IMR-90 (cell line): ENCODE measurements at regions not wholly inside any gene's neighbourhood (a gene's known extent, or its start where the extent isn't known, plus 50 kb on each side); places are given as distances from the start of the nearest gene placed in this dataset.

Experiments used
- ATAC-seq: fragments of 200-7000 bp; cut with Tn5 transposase; 2 replicates; pipeline ENCODE4 v1.9.1; 2020; ENCODE audit warnings: low read depth, mild to moderate bottlenecking, moderate library complexity
- BruUV-seq: library from RNA; stranded (reverse); fragments of 400-500 nt; replicated peaks from 2 replicates; lab custom pipeline; 2021; lab: Mats Ljungman, UMichigan
- CTCF ChIA-PET: fragments of 300-600 bp; formaldehyde crosslinking; extraction: SDS; loops from one replicate; lab custom pipeline; 2021; ENCODE audit warnings: antibody characterized with exemption; lab: Yijun Ruan, JAX
- POLR2A ChIA-PET: fragments of 300-600 bp; sonication (Branson Sonifier 250); formaldehyde crosslinking; loops from one replicate; lab custom pipeline; 2022; ENCODE audit warnings: antibody characterized with exemption; ENCODE audit not compliant: unreplicated experiment; lab: Charles Lee
- DNase-seq: peaks from one replicate; pipeline ENCODE4 v3.0.0; 2013
- H2AFZ ChIP-seq: replicated peaks from 2 replicates; pipeline ENCODE3; 2013; ENCODE audit warnings: low read length, mild to moderate bottlenecking; ENCODE audit not compliant: poor library complexity
- H2AK5ac ChIP-seq: 2 replicates; pipeline ENCODE4 v1.6.1; 2013; ENCODE audit warnings: low read depth, low read length, inconsistent platforms
- H2AK9ac ChIP-seq: replicated peaks from 2 replicates; pipeline ENCODE3; 2013; ENCODE audit warnings: mild to moderate bottlenecking, low read depth, low read length, moderate library complexity; ENCODE audit not compliant: poor library complexity
- H2BK120ac ChIP-seq: 2 replicates; pipeline ENCODE4 v1.6.1; 2013; ENCODE audit warnings: low read depth, low read length, inconsistent platforms
- H2BK15ac ChIP-seq: 3 replicates; pipeline ENCODE4 v1.6.1; 2013; ENCODE audit warnings: low read depth, low read length, inconsistent platforms
- H2BK20ac ChIP-seq: 2 replicates; pipeline ENCODE4 v1.6.1; 2013; ENCODE audit warnings: low read depth, mild to moderate bottlenecking, inconsistent platforms, low read length, moderate library complexity
- H2BK5ac ChIP-seq: 2 replicates; pipeline ENCODE4 v1.6.1; 2013; ENCODE audit warnings: mild to moderate bottlenecking, low read depth, low read length, inconsistent platforms; ENCODE audit not compliant: poor library complexity, severe bottlenecking
- H3K14ac ChIP-seq: replicated peaks from 2 replicates; pipeline ENCODE4 v1.6.1; 2013; ENCODE audit warnings: low read depth, low read length, inconsistent platforms
- H3K18ac ChIP-seq: 2 replicates; pipeline ENCODE4 v1.6.1; 2013; ENCODE audit warnings: low read depth, low read length, control low read depth
- H3K23ac ChIP-seq: 2 replicates; pipeline ENCODE4 v1.6.1; 2013; ENCODE audit warnings: low read depth, low read length, inconsistent platforms
- H3K27ac ChIP-seq: 2 replicates; pipeline ENCODE4 v1.5.1; 2013; ENCODE audit warnings: mild to moderate bottlenecking, control low read depth, low read length; ENCODE audit not compliant: insufficient read depth
- H3K27me3 ChIP-seq: 2 replicates; pipeline ENCODE4 v1.6.1; 2013; ENCODE audit warnings: low read length; ENCODE audit not compliant: control insufficient read depth, insufficient read depth
- H3K36me3 ChIP-seq: 2 replicates; pipeline ENCODE4 v1.6.1; 2013; ENCODE audit warnings: low read length, mixed read lengths; ENCODE audit not compliant: control insufficient read depth, insufficient read depth
- H3K4ac ChIP-seq: 2 replicates; pipeline ENCODE4 v1.6.1; 2013; ENCODE audit warnings: low read depth, low read length, inconsistent platforms
- H3K4me1 ChIP-seq: 2 replicates; pipeline ENCODE4 v1.6.1; 2013; ENCODE audit warnings: low read length, mixed read lengths; ENCODE audit not compliant: control insufficient read depth, insufficient read depth
- H3K4me2 ChIP-seq: 2 replicates; pipeline ENCODE4 v1.6.1; 2013; ENCODE audit warnings: low read depth, mild to moderate bottlenecking, control low read depth, low read length, moderate library complexity
- H3K4me3 ChIP-seq: 2 replicates; pipeline ENCODE4 v1.5.1; 2013; ENCODE audit warnings: low read depth, mild to moderate bottlenecking, control low read depth, low read length, moderate library complexity; ENCODE audit not compliant: insufficient read depth
- H3K56ac ChIP-seq: 2 replicates; pipeline ENCODE4 v1.6.1; 2013; ENCODE audit warnings: low read length, inconsistent platforms; ENCODE audit not compliant: insufficient read depth; ENCODE audit errors: extremely low read depth
- H3K79me1 ChIP-seq, 2 experiments: 2 replicates each; pipeline ENCODE4 v1.6.1; 2013; ENCODE audit warnings: low read length in 2 of 2, inconsistent platforms in 1 of 2, low read depth in 1 of 2
- H3K9ac ChIP-seq: 2 replicates; pipeline ENCODE4 v1.6.1; 2013; ENCODE audit warnings: low read depth, low read length, control low read depth
- H3K9me1 ChIP-seq: 2 replicates; pipeline ENCODE4 v1.6.1; 2013; ENCODE audit warnings: low read length, inconsistent platforms; ENCODE audit not compliant: insufficient read depth
- H3K9me3 ChIP-seq: 2 replicates; pipeline ENCODE4 v1.6.1; 2013; ENCODE audit warnings: low read length; ENCODE audit not compliant: control insufficient read depth, insufficient read depth
- H4K20me1 ChIP-seq: 2 replicates; pipeline ENCODE4 v1.6.1; 2013; ENCODE audit warnings: low read length, inconsistent platforms; ENCODE audit not compliant: insufficient read depth
- H4K5ac ChIP-seq: 2 replicates; pipeline ENCODE4 v1.6.1; 2013; ENCODE audit warnings: mild to moderate bottlenecking, low read depth, low read length, control low read depth
- H4K8ac ChIP-seq, 2 experiments: 2 replicates each; pipeline ENCODE4 v1.6.1; 2013; ENCODE audit warnings: low read depth in 2 of 2, low read length in 2 of 2, control low read depth in 1 of 2, inconsistent platforms in 1 of 2
- H4K91ac ChIP-seq: 2 replicates; pipeline ENCODE4 v1.6.1; 2013; ENCODE audit warnings: low read depth, low read length, inconsistent platforms; ENCODE audit not compliant: insufficient read depth
- MXI1 ChIP-seq: IDR thresholded peaks from 2 replicates; pipeline ENCODE4 v1.6.1; 2012; ENCODE audit warnings: low read depth, mild to moderate bottlenecking, low read length, moderate library complexity, borderline replicate concordance
- WGBS, 2 experiments: methylation state at CpG; one replicate each; pipeline versions ENCODE4 v1.1.5 to v1.1.7; 2013; ENCODE audit warnings: missing lambda C conversion rate in 2 of 2; ENCODE audit not compliant: insufficient read length in 1 of 2; ENCODE audit errors: extremely low coverage in 2 of 2; 5-methylcytosine and 5-hydroxymethylcytosine counted together
- dilution Hi-C: fragments of 300-500 bp; cut with HindIII; formaldehyde crosslinking; loops from one replicate; pipeline ENCODE4 v1.14.3; 2018; ENCODE audit warnings: low sequenced_read_pairs; ENCODE audit not compliant: unreplicated experiment
- in situ Hi-C: fragments of 300-500 bp; cut with MboI; formaldehyde crosslinking; loops from 3 replicates; pipeline ENCODE4 v1.14.3; 2019; ENCODE audit warnings: low sequenced_read_pairs, inconsistent platforms, mixed read lengths
- intact Hi-C: fragments of 100-400 bp; cut with micrococcal nuclease; formaldehyde crosslinking; loops from 2 replicates; pipeline ENCODE4 v1.10.0; 2022

DNA sequence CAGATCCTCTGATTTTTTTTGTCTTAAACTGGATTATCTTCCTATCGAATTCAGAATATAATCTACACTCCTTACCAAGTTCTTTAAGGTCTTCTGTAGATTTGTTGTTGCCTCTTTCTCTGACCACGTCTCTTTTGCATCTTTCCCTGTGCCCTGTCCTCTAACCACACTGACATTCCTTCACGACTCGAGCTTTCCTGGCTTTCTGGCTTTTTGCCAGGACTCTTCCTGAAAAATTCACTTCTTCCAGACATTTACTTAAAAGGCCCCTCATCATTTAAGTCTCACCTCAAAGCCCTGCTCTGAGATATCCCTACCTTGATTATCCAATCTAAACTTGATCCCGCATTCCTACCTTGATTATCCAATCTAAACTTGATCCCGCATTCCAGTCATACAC, 422.3 kb upstream of the DCN start:
- in situ Hi-C loops (no loop called here), dilution Hi-C loops (no loop called here), intact Hi-C loops (no loop called here)
- Histone ChIP-seq H3K23ac (no peak overlapping the region), H3K56ac (no peak overlapping the region), H3K27ac (no peak overlapping the region), H2BK120ac (no peak overlapping the region), H3K4me3 (no peak overlapping the region), H2AFZ (no peak overlapping the region), H3K14ac (no peak overlapping the region), H3K36me3 (no peaks in the 10 kb centered on the region), H3K4me2 (no peak overlapping the region), H3K9ac (no peak overlapping the region), H3K4me1 (no peaks in the 10 kb centered on the region), H4K20me1 (no peaks in the 10 kb centered on the region), H3K9me1 (no peaks in the 10 kb centered on the region), H3K4ac (no peak overlapping the region), H2AK5ac (no peak overlapping the region), H2BK15ac (no peak overlapping the region), H2BK5ac (no peak overlapping the region), H3K27me3 (no peaks in the 10 kb centered on the region; the same call in 1 of the 2 replicates), H3K18ac (no peak overlapping the region), H3K9me3 (no peaks in the 10 kb centered on the region), H2AK9ac (no peak overlapping the region), H4K91ac (no peak overlapping the region), H4K8ac (no peak overlapping the region), H3K79me1 (no peaks in the 10 kb centered on the region), H2BK20ac (no peak overlapping the region), H4K5ac (no peak overlapping the region)
- BruUV-seq, result no TSS peak
- ChIA-PET CTCF (no interaction called here), POLR2A (no interaction called here)
- DNase-seq (no peak), ATAC-seq (no peak)
- no peak for TF ChIP-seq MXI1
- 36% methylated on average over 3 of the region's 6 CpGs; no CpG with 5 or more reads in 1 of the 2 experiments for WGBS, 2 experiments
